Hepatocyte (in vitro differentiated cells): ENCODE measurements at regions not wholly inside any gene's neighbourhood (a gene's known extent, or its start where the extent isn't known, plus 50 kb on each side); places are given as distances from the start of the nearest gene placed in this dataset.

Experiments
- DNase-seq: peaks from one replicate; pipeline ENCODE4 v3.0.0-alpha.2; 2016; ENCODE audit warnings: low spot score
- H2AFZ ChIP-seq: fragments of 200-600 bp; sonication (generic); 2 replicates; pipeline ENCODE4 v1.6.0; 2016; ENCODE audit warnings: antibody characterized with exemption, mild to moderate bottlenecking
- H3K27ac ChIP-seq: fragments of 200-600 bp; sonication (generic); 2 replicates; pipeline ENCODE4 v1.5.1; 2016; ENCODE audit warnings: mild to moderate bottlenecking
- H3K27me3 ChIP-seq: fragments of 200-600 bp; sonication (generic); 2 replicates; pipeline ENCODE4 v1.6.1; 2016
- H3K36me3 ChIP-seq: fragments of 200-600 bp; sonication (generic); replicated peaks from 2 replicates; pipeline ENCODE4 v1.5.1; 2016; ENCODE audit warnings: low read depth; ENCODE audit not compliant: insufficient read depth
- H3K4me1 ChIP-seq: fragments of 200-600 bp; sonication (generic); 2 replicates; pipeline ENCODE4 v1.5.1; 2016; ENCODE audit warnings: mild to moderate bottlenecking, moderate library complexity; ENCODE audit not compliant: insufficient read depth
- H3K4me2 ChIP-seq: fragments of 200-600 bp; sonication (generic); 2 replicates; pipeline ENCODE4 v1.6.0; 2016
- H3K4me3 ChIP-seq: fragments of 200-600 bp; sonication (generic); 2 replicates; pipeline ENCODE4 v1.5.1; 2016; ENCODE audit warnings: mild to moderate bottlenecking
- H3K79me2 ChIP-seq: fragments of 200-600 bp; sonication (generic); 2 replicates; pipeline ENCODE4 v1.6.0; 2017; ENCODE audit warnings: mild to moderate bottlenecking
- H3K9me2 ChIP-seq: fragments of 200-600 bp; sonication (generic); replicated peaks from 2 replicates; pipeline ENCODE4 v1.6.0; 2017; ENCODE audit warnings: mild to moderate bottlenecking; ENCODE audit not compliant: insufficient read depth
- H3K9me3 ChIP-seq: fragments of 200-600 bp; sonication (generic); 2 replicates; pipeline ENCODE4 v1.5.1; 2016; ENCODE audit warnings: low read depth, mild to moderate bottlenecking
- H4K20me1 ChIP-seq: fragments of 200-600 bp; sonication (generic); 2 replicates; pipeline ENCODE4 v1.6.0; 2016; ENCODE audit warnings: mild to moderate bottlenecking; ENCODE audit not compliant: insufficient read depth, poor library complexity, severe bottlenecking
- EZH2 ChIP-seq: fragments of 200-600 bp; sonication (generic); IDR thresholded peaks from 2 replicates; pipeline ENCODE4 v1.6.1; 2016; ENCODE audit warnings: antibody characterized with exemption, mild to moderate bottlenecking, borderline replicate concordance
- EZH2phosphoT487 ChIP-seq: fragments of 200-600 bp; sonication (generic); IDR thresholded peaks from one replicate; pipeline ENCODE4 v1.6.1; 2018; ENCODE audit warnings: antibody characterized with exemption, mild to moderate bottlenecking, low read depth, moderate library complexity; ENCODE audit not compliant: unreplicated experiment, severe bottlenecking
- WGBS: methylation state at CpG from one replicate; pipeline ENCODE4 v1.1.6; 2016; ENCODE audit warnings: low lambda C conversion rate; ENCODE audit errors: missing lambda C conversion rate; 5-methylcytosine and 5-hydroxymethylcytosine counted together
- TF ChIP-seq, protein P1 (sequence below): fragments of 200-600 bp; sonication (generic); IDR thresholded peaks from 2 replicates; pipeline ENCODE4 v1.5.1; 2016; ENCODE audit warnings: antibody characterized with exemption, mild to moderate bottlenecking; ENCODE audit not compliant: poor library complexity

- Histone ChIP-seq H3K27ac (no peak overlapping the region), H4K20me1 (no peaks in the 10 kb centered on the region), H3K4me3 (no peak overlapping the region), H3K36me3 (no peaks in the 10 kb centered on the region), H3K4me2 (no peak overlapping the region), H3K4me1 (no peaks in the 10 kb centered on the region), H2AFZ (no peak overlapping the region), H3K9me3 (no peaks in the 10 kb centered on the region), H3K79me2 (no peaks in the 10 kb centered on the region), H3K27me3 (no peaks in the 10 kb centered on the region), H3K9me2 (no peaks in the 10 kb centered on the region)
- 92% methylated on average over 1 of the region's 1 CpG for WGBS
- TF ChIP-seq EZH2phosphoT487 = no peak
- TF ChIP-seq EZH2 = no peak
- TF ChIP-seq, protein P1, sequence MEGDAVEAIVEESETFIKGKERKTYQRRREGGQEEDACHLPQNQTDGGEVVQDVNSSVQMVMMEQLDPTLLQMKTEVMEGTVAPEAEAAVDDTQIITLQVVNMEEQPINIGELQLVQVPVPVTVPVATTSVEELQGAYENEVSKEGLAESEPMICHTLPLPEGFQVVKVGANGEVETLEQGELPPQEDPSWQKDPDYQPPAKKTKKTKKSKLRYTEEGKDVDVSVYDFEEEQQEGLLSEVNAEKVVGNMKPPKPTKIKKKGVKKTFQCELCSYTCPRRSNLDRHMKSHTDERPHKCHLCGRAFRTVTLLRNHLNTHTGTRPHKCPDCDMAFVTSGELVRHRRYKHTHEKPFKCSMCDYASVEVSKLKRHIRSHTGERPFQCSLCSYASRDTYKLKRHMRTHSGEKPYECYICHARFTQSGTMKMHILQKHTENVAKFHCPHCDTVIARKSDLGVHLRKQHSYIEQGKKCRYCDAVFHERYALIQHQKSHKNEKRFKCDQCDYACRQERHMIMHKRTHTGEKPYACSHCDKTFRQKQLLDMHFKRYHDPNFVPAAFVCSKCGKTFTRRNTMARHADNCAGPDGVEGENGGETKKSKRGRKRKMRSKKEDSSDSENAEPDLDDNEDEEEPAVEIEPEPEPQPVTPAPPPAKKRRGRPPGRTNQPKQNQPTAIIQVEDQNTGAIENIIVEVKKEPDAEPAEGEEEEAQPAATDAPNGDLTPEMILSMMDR = no peak
- no peak for DNase-seq
Observed at GRCh38 chr4:136855886-136856285, 676.4 kb downstream of the PCDH18 start.

GRCh38 chr4:136850446-136850845 is 681.8 kb downstream of the PCDH18 start:
- no peaks in the 10 kb centered on the region for H3K9me2 ChIP-seq
- no peak overlapping the region for H3K4me3 ChIP-seq
- no peak overlapping the region for H3K27ac ChIP-seq
- no peak for TF ChIP-seq EZH2phosphoT487
- TF ChIP-seq, protein P1 = no peak
- TF ChIP-seq EZH2 = no peak
- WGBS = 91% methylated on average over 2 of the region's 2 CpGs
- H4K20me1 ChIP-seq = no peaks in the 10 kb centered on the region
- H3K27me3 ChIP-seq = no peaks in the 10 kb centered on the region
- no peaks in the 10 kb centered on the region for H3K4me1 ChIP-seq
- H3K9me3 ChIP-seq = no peaks in the 10 kb centered on the region
- no peak for DNase-seq
- no peak overlapping the region for H2AFZ ChIP-seq
- H3K79me2 ChIP-seq = no peaks in the 10 kb centered on the region
- no peaks in the 10 kb centered on the region for H3K36me3 ChIP-seq
- no peak overlapping the region for H3K4me2 ChIP-seq

GRCh38 chr4:136847881-136848621 is 684.2 kb downstream of the PCDH18 start:
- TF ChIP-seq, protein P1 = no peak
- TF ChIP-seq EZH2phosphoT487 = no peak
- TF ChIP-seq EZH2 = no peak
- no peak overlapping the region for H3K4me2 ChIP-seq
- H3K27ac ChIP-seq = no peak overlapping the region
- H3K36me3 ChIP-seq = no peaks in the 10 kb centered on the region
- H3K4me1 ChIP-seq = no peaks in the 10 kb centered on the region
- H3K9me3 ChIP-seq = no peaks in the 10 kb centered on the region
- no peaks in the 10 kb centered on the region for H4K20me1 ChIP-seq
- WGBS = 93% methylated on average over 6 of the region's 6 CpGs
- H3K27me3 ChIP-seq = no peaks in the 10 kb centered on the region
- no peak overlapping the region for H3K4me3 ChIP-seq
- no peak for DNase-seq
- no peaks in the 10 kb centered on the region for H3K79me2 ChIP-seq
- H2AFZ ChIP-seq = no peak overlapping the region
- H3K9me2 ChIP-seq = no peaks in the 10 kb centered on the region

GRCh38 chr4:136841526-136841925 is 690.8 kb downstream of the PCDH18 start:
- no peak for TF ChIP-seq EZH2phosphoT487
- TF ChIP-seq, protein P1 = no peak
- TF ChIP-seq EZH2 = no peak
- no peaks in the 10 kb centered on the region for H3K79me2 ChIP-seq
- DNase-seq = no peak
- H3K9me3 ChIP-seq = no peaks in the 10 kb centered on the region
- H3K4me1 ChIP-seq = no peaks in the 10 kb centered on the region
- H3K4me3 ChIP-seq = no peak overlapping the region
- 89% methylated on average over 2 of the region's 2 CpGs for WGBS
- H3K9me2 ChIP-seq = no peaks in the 10 kb centered on the region
- H3K27ac ChIP-seq = no peak overlapping the region
- H3K4me2 ChIP-seq = no peak overlapping the region
- no peaks in the 10 kb centered on the region for H3K36me3 ChIP-seq
- no peaks in the 10 kb centered on the region for H4K20me1 ChIP-seq
- H2AFZ ChIP-seq = no peak overlapping the region
- no peaks in the 10 kb centered on the region for H3K27me3 ChIP-seq
